ENCODE measurements at regions not wholly inside any gene's neighbourhood (a gene's known extent, or its start where the extent isn't known, plus 50 kb on each side); places are given as distances from the start of the nearest gene placed in this dataset.

- TF ChIP-seq CHD7 (IDR thresholded peaks at IDR 0.05; ENCODE audit: insufficient replicate concordance, low read length) (no peak), PHF8 (conservative IDR thresholded peaks at IDR 0.05; ENCODE audit: low read depth, low read length) (no peak), CTCF (IDR thresholded peaks at IDR 0.05; ENCODE audit: control extremely low read depth in 1 of 3, insufficient read depth in 1 of 3, low read depth in 1 of 3, low read length in 3 of 3) (peak; percentile 32 to 60 (median 48))
Observed at GRCh38 chr5:10866913-10867312, 105.9 kb upstream of the DAP start (continued).

Measured in H1 (cell line).